H54 (cell line): ENCODE measurements at regions not wholly inside any gene's neighbourhood (a gene's known extent, or its start where the extent isn't known, plus 50 kb on each side); places are given as distances from the start of the nearest gene placed in this dataset.

Experiments
- DNase-seq: peaks from one replicate; pipeline ENCODE4 v3.0.0; 2011; ENCODE audit warnings: low spot score, mixed read lengths; ENCODE audit not compliant: insufficient read length
- FAIRE-seq: peaks from 3 replicates; lab custom pipeline; 2011; peaks lifted over from hg19 to GRCh38; lab: Jason Lieb, UNC
- POLR2A ChIP-seq: IDR thresholded peaks from 2 replicates; pipeline ENCODE4 v1.6.1; 2011; ENCODE audit warnings: low read depth, mild to moderate bottlenecking, low read length

GRCh38 chr9:103674271-103674670, 419.8 kb upstream of the SMC2 start:
- FAIRE-seq, result peak; percentile 72
- TF ChIP-seq POLR2A, result no peak

GRCh38 chr9:103680581-103680980, 413.5 kb upstream of the SMC2 start:
- no peak for TF ChIP-seq POLR2A
- peak; percentile 61 for FAIRE-seq
- no peak for DNase-seq

More at GRCh38 chr9:103674271-103674670, 419.8 kb upstream of the SMC2 start:
- DNase-seq, result no peak

- peak; percentile 15 for FAIRE-seq
- DNase-seq, result no peak
- no peak for TF ChIP-seq POLR2A
These were observed 412.7 kb upstream of the SMC2 start for GRCh38 chr9:103681435-103681834.

- TF ChIP-seq POLR2A, result no peak
- FAIRE-seq (peak; percentile 79), DNase-seq (no peak)
These were observed 393.7 kb upstream of the SMC2 start for GRCh38 chr9:103700195-103700962.

- no peak for TF ChIP-seq POLR2A
- FAIRE-seq (peak; percentile 61), DNase-seq (no peak)
These were observed 391.5 kb upstream of the SMC2 start for GRCh38 chr9:103702572-103702971.

GRCh38 chr9:103707181-103707580, 386.9 kb upstream of the SMC2 start:
- DNase-seq, result no peak
- FAIRE-seq, result peak; percentile 85

GRCh38 chr9:103709366-103709765, 384.7 kb upstream of the SMC2 start:
- DNase-seq (no peak), FAIRE-seq (no peak)
- TF ChIP-seq POLR2A, result no peak

More at GRCh38 chr9:103707181-103707580, 386.9 kb upstream of the SMC2 start:
- TF ChIP-seq POLR2A, result no peak

GRCh38 chr9:103713631-103714030, 380.5 kb upstream of the SMC2 start:
- FAIRE-seq, result peak; percentile 99
- no peak for DNase-seq
- TF ChIP-seq POLR2A, result no peak

- peak; percentile 60 for FAIRE-seq
These were observed 379.1 kb upstream of the SMC2 start for GRCh38 chr9:103714992-103715391.

GRCh38 chr9:103721056-103721455, 373.1 kb upstream of the SMC2 start:
- TF ChIP-seq POLR2A, result no peak
- DNase-seq, result no peak
- no peak for FAIRE-seq

More at GRCh38 chr9:103714992-103715391, 379.1 kb upstream of the SMC2 start:
- no peak for TF ChIP-seq POLR2A
- no peak for DNase-seq

- no peak for DNase-seq
- no peak for FAIRE-seq
- no peak for TF ChIP-seq POLR2A
These were observed 363.2 kb upstream of the SMC2 start for GRCh38 chr9:103730866-103731265.

GRCh38 chr9:103731541-103731940, 362.6 kb upstream of the SMC2 start:
- FAIRE-seq (peak; percentile 98), DNase-seq (no peak)
- TF ChIP-seq POLR2A, result no peak

- TF ChIP-seq POLR2A, result no peak
- no peak for DNase-seq
- FAIRE-seq, result peak; percentile 80
These were observed 359.6 kb upstream of the SMC2 start for GRCh38 chr9:103734471-103734870.

- TF ChIP-seq POLR2A, result no peak
- FAIRE-seq (no peak), DNase-seq (no peak)
These were observed 338.7 kb upstream of the SMC2 start for GRCh38 chr9:103755441-103755840.

GRCh38 chr9:103755986-103756385, 338.1 kb upstream of the SMC2 start:
- DNase-seq (no peak), FAIRE-seq (peak; percentile 77)
- TF ChIP-seq POLR2A, result no peak
